ENCODE measurements at regions not wholly inside any gene's neighbourhood (a gene's known extent, or its start where the extent isn't known, plus 50 kb on each side); places are given as distances from the start of the nearest gene placed in this dataset.

GRCh38 chr9:120136696-120137095 is 443.3 kb downstream of the CDK5RAP2 start:
- DNase-seq (ENCODE audit: low read depth in 2 of 2), result no peak

GRCh38 chr9:120117081-120117480 is 462.9 kb downstream of the CDK5RAP2 start:
- DNase-seq (ENCODE audit: low read depth in 2 of 2), result no peak

- no peak for DNase-seq (ENCODE audit: low read depth in 2 of 2)
Observed at GRCh38 chr9:120110520-120110919, 469.4 kb downstream of the CDK5RAP2 start.

- DNase-seq (ENCODE audit: low read depth in 2 of 2), result no peak
Observed at GRCh38 chr9:120109242-120109641, 470.7 kb downstream of the CDK5RAP2 start.

- DNase-seq (ENCODE audit: low read depth in 2 of 2), result no peak
Observed at GRCh38 chr9:120107138-120107537, 472.8 kb downstream of the CDK5RAP2 start.

GRCh38 chr9:120104771-120105170 is 475.2 kb downstream of the CDK5RAP2 start:
- no peak for DNase-seq (ENCODE audit: low read depth in 2 of 2)

GRCh38 chr9:120100595-120100994 is 479.4 kb downstream of the CDK5RAP2 start:
- no peak for DNase-seq (ENCODE audit: low read depth in 2 of 2)

- no peak for DNase-seq (ENCODE audit: low read depth in 2 of 2)
Observed at GRCh38 chr9:120099065-120099464, 480.9 kb downstream of the CDK5RAP2 start.

GRCh38 chr9:120098584-120098983 is 481.4 kb downstream of the CDK5RAP2 start:
- no peak for DNase-seq (ENCODE audit: low read depth in 2 of 2)

GRCh38 chr9:120091206-120091605 is 488.8 kb downstream of the CDK5RAP2 start:
- DNase-seq (ENCODE audit: low read depth in 2 of 2), result no peak

GRCh38 chr9:120080849-120081248 is 499.1 kb downstream of the CDK5RAP2 start:
- no peak for DNase-seq (ENCODE audit: low read depth in 2 of 2)

- no peak for DNase-seq (ENCODE audit: low read depth in 2 of 2)
Observed at GRCh38 chr9:120078112-120078511, 501.9 kb downstream of the CDK5RAP2 start.

GRCh38 chr9:120071760-120072159 is 508.2 kb downstream of the CDK5RAP2 start:
- DNase-seq (ENCODE audit: low read depth in 2 of 2), result no peak

GRCh38 chr9:120066315-120066714 is 513.7 kb downstream of the CDK5RAP2 start:
- DNase-seq (ENCODE audit: low read depth in 2 of 2), result no peak

- no peak for DNase-seq (ENCODE audit: low read depth in 2 of 2)
Observed at GRCh38 chr9:120065151-120065550, 514.8 kb downstream of the CDK5RAP2 start.

- DNase-seq (ENCODE audit: low read depth in 2 of 2), result no peak
Observed at GRCh38 chr9:120045011-120045410, 535.0 kb downstream of the CDK5RAP2 start.

- no peak for DNase-seq (ENCODE audit: low read depth in 2 of 2)
Observed at GRCh38 chr9:120043448-120043847, 536.5 kb downstream of the CDK5RAP2 start.

- no peak for DNase-seq (ENCODE audit: low read depth in 2 of 2)
Observed at GRCh38 chr9:120040896-120041295, 539.1 kb downstream of the CDK5RAP2 start.

- no peak for DNase-seq (ENCODE audit: low read depth in 2 of 2)
Observed at GRCh38 chr9:120038342-120038741, 541.6 kb downstream of the CDK5RAP2 start.

GRCh38 chr9:120032639-120033038 is 547.3 kb downstream of the CDK5RAP2 start:
- no peak for DNase-seq (ENCODE audit: low read depth in 2 of 2)

GRCh38 chr9:120030847-120031246 is 549.1 kb downstream of the CDK5RAP2 start:
- DNase-seq (ENCODE audit: low read depth in 2 of 2), result no peak

GRCh38 chr9:120018550-120018949 is 561.4 kb downstream of the CDK5RAP2 start:
- DNase-seq (ENCODE audit: low read depth in 2 of 2), result no peak

- DNase-seq (ENCODE audit: low read depth in 2 of 2), result no peak
Observed at GRCh38 chr9:120018037-120018436, 561.9 kb downstream of the CDK5RAP2 start.

GRCh38 chr9:120016231-120016630 is 563.7 kb downstream of the CDK5RAP2 start:
- no peak for DNase-seq (ENCODE audit: low read depth in 2 of 2)

- no peak for DNase-seq (ENCODE audit: low read depth in 2 of 2)
Observed at GRCh38 chr9:120014796-120015195, 565.2 kb downstream of the CDK5RAP2 start.

All from stimulated activated CD4-positive, alpha-beta T cell treated with anti-CD3 and anti-CD28 coated beads, Interleukin-4, amount 100 ng/mL, for 48 hours (primary cell).